Caco-2 (cell line): ENCODE measurements at regions not wholly inside any gene's neighbourhood (a gene's known extent, or its start where the extent isn't known, plus 50 kb on each side); places are given as distances from the start of the nearest gene placed in this dataset.

Experiments used
- BruUV-seq: library from RNA; stranded (reverse); fragments of 400-500 nt; replicated peaks from 2 replicates; lab custom pipeline; 2021; lab: Mats Ljungman, UMichigan
- CTCF ChIA-PET: fragments of 300-600 bp; sonication (Branson Sonifier 250); formaldehyde crosslinking; loops from one replicate; lab custom pipeline; 2022; ENCODE audit warnings: antibody characterized with exemption; lab: Charles Lee
- POLR2A ChIA-PET: fragments of 300-600 bp; sonication (Branson Sonifier 250); formaldehyde crosslinking; loops from one replicate; lab custom pipeline; 2022; ENCODE audit warnings: antibody characterized with exemption; lab: Charles Lee
- DNase-seq, 2 experiments: peaks; one replicate each; pipeline versions ENCODE4 v3.0.0 to v3.0.0-alpha.2; 2020 to 2022
- H3K27me3 ChIP-seq: replicated peaks from 2 replicates; pipeline ENCODE4 v1.6.0; 2011; ENCODE audit warnings: low read length; ENCODE audit not compliant: control insufficient read depth, insufficient read depth
- H3K36me3 ChIP-seq: 2 replicates; pipeline ENCODE4 v1.5.1; 2011; ENCODE audit warnings: low read length; ENCODE audit not compliant: control insufficient read depth, insufficient read depth
- H3K4me1 ChIP-seq: fragments of 250-450 bp; sonication (Bioruptor Pico); 2 replicates; pipeline ENCODE4 v1.5.1; 2020; ENCODE audit warnings: mild to moderate bottlenecking
- H3K4me3 ChIP-seq: 2 replicates; pipeline ENCODE4 v1.5.1; 2011; ENCODE audit warnings: low read depth, mild to moderate bottlenecking, control low read depth, low read length
- H3K9me3 ChIP-seq: fragments of 250-450 bp; sonication (Bioruptor Pico); 2 replicates; pipeline ENCODE4 v1.5.1; 2020; ENCODE audit warnings: mild to moderate bottlenecking, moderate library complexity
- H3K27ac Mint-ChIP-seq: one replicate; pipeline ENCODE4 v1.8.0; 2022; ENCODE audit warnings: mixed read lengths; ENCODE audit not compliant: unreplicated experiment
- H3K27me3 Mint-ChIP-seq: one replicate; pipeline ENCODE4 v1.8.0; 2022; ENCODE audit warnings: mixed read lengths; ENCODE audit not compliant: insufficient read depth, unreplicated experiment
- H3K36me3 Mint-ChIP-seq: one replicate; pipeline ENCODE4 v1.8.0; 2022; ENCODE audit warnings: mild to moderate bottlenecking, mixed read lengths; ENCODE audit not compliant: insufficient read depth, unreplicated experiment
- H3K4me1 Mint-ChIP-seq: one replicate; pipeline ENCODE4 v1.8.0; 2022; ENCODE audit warnings: low read depth, mixed read lengths; ENCODE audit not compliant: unreplicated experiment
- H3K4me3 Mint-ChIP-seq: one replicate; pipeline ENCODE4 v1.8.0; 2022; ENCODE audit warnings: mild to moderate bottlenecking, moderate library complexity, mixed read lengths; ENCODE audit not compliant: unreplicated experiment
- H3K9me3 Mint-ChIP-seq: one replicate; pipeline ENCODE4 v1.8.0; 2022; ENCODE audit warnings: mixed read lengths; ENCODE audit not compliant: unreplicated experiment
- intact Hi-C: fragments of 100-400 bp; cut with micrococcal nuclease; formaldehyde crosslinking; loops from one replicate; pipeline ENCODE4 v1.10.0; 2022; ENCODE audit not compliant: unreplicated experiment
- TF ChIP-seq, protein P1 (sequence below), 2 experiments: fragments of 200-600 bp in 1 of 2; IDR thresholded peaks; 1 replicate in 1 of 2; 2 replicates in 1 of 2; pipeline versions ENCODE4 v1.5.1 to v1.8.0; 2011 to 2022; ENCODE audit warnings: antibody characterized with exemption in 1 of 2, control low read depth in 1 of 2, inconsistent platforms in 1 of 2, low read depth in 1 of 2, low read length in 1 of 2, mild to moderate bottlenecking in 1 of 2, moderate library complexity in 1 of 2; ENCODE audit not compliant: insufficient read depth in 1 of 2, severe bottlenecking in 1 of 2, unreplicated experiment in 1 of 2

- no peak overlapping the region for H3K4me3 Mint-ChIP-seq
- peaks cover 6% of the 10 kb centered on the region for H3K4me1 Mint-ChIP-seq
- intact Hi-C loops, result no loop called here
- Histone ChIP-seq H3K4me1 (no peaks in the 10 kb centered on the region), H3K36me3 (no peaks in the 10 kb centered on the region), H3K27me3 (no peaks in the 10 kb centered on the region), H3K4me3 (no peak overlapping the region), H3K9me3 (no peaks in the 10 kb centered on the region)
- TF ChIP-seq, protein P1, sequence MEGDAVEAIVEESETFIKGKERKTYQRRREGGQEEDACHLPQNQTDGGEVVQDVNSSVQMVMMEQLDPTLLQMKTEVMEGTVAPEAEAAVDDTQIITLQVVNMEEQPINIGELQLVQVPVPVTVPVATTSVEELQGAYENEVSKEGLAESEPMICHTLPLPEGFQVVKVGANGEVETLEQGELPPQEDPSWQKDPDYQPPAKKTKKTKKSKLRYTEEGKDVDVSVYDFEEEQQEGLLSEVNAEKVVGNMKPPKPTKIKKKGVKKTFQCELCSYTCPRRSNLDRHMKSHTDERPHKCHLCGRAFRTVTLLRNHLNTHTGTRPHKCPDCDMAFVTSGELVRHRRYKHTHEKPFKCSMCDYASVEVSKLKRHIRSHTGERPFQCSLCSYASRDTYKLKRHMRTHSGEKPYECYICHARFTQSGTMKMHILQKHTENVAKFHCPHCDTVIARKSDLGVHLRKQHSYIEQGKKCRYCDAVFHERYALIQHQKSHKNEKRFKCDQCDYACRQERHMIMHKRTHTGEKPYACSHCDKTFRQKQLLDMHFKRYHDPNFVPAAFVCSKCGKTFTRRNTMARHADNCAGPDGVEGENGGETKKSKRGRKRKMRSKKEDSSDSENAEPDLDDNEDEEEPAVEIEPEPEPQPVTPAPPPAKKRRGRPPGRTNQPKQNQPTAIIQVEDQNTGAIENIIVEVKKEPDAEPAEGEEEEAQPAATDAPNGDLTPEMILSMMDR (IDR thresholded peaks at IDR 0.05; ENCODE audit: insufficient read depth in 1 of 2, low read depth in 1 of 2, low read length in 1 of 2, severe bottlenecking in 1 of 2, unreplicated experiment in 1 of 2), result no peak
- CTCF ChIA-PET, result no interaction called here
- DNase-seq, result no peak
- POLR2A ChIA-PET, result no interaction called here
- no peak overlapping the region for H3K27ac Mint-ChIP-seq
- H3K36me3 Mint-ChIP-seq, result no peaks in the 10 kb centered on the region
- no TSS peak for BruUV-seq
- no peaks in the 10 kb centered on the region for H3K9me3 Mint-ChIP-seq
- H3K27me3 Mint-ChIP-seq, result no peaks in the 10 kb centered on the region
These were observed 548.6 kb downstream of the ARL4A start for GRCh38 chr7:13236026-13236425.

- peaks cover 6% of the 10 kb centered on the region for H3K4me1 Mint-ChIP-seq
- TF ChIP-seq, protein P1 (IDR thresholded peaks at IDR 0.05; ENCODE audit: insufficient read depth in 1 of 2, low read depth in 1 of 2, low read length in 1 of 2, severe bottlenecking in 1 of 2, unreplicated experiment in 1 of 2), result no peak
- H3K27me3 ChIP-seq, result no peaks in the 10 kb centered on the region
- no peak overlapping the region for H3K27ac Mint-ChIP-seq
- DNase-seq, result no peak
- H3K9me3 Mint-ChIP-seq, result no peaks in the 10 kb centered on the region
- H3K27me3 Mint-ChIP-seq, result no peaks in the 10 kb centered on the region
- intact Hi-C loops, result no loop called here
- H3K9me3 ChIP-seq, result no peaks in the 10 kb centered on the region
- H3K4me1 ChIP-seq, result no peaks in the 10 kb centered on the region
- H3K36me3 ChIP-seq, result no peaks in the 10 kb centered on the region
- no peak overlapping the region for H3K4me3 Mint-ChIP-seq
- ChIA-PET POLR2A (no interaction called here), CTCF (no interaction called here)
- no TSS peak for BruUV-seq
- no peaks in the 10 kb centered on the region for H3K36me3 Mint-ChIP-seq
- no peak overlapping the region for H3K4me3 ChIP-seq
These were observed 552.9 kb downstream of the ARL4A start for GRCh38 chr7:13240349-13240748.

GRCh38 chr7:13241416-13241815, 554.0 kb downstream of the ARL4A start:
- Histone ChIP-seq H3K9me3 (no peaks in the 10 kb centered on the region), H3K36me3 (no peaks in the 10 kb centered on the region), H3K4me1 (no peaks in the 10 kb centered on the region), H3K27me3 (no peaks in the 10 kb centered on the region), H3K4me3 (no peak overlapping the region)
- no peak overlapping the region for H3K4me3 Mint-ChIP-seq
- BruUV-seq, result no TSS peak
- intact Hi-C loops, result no loop called here
- H3K4me1 Mint-ChIP-seq, result peaks cover 6% of the 10 kb centered on the region
- H3K9me3 Mint-ChIP-seq, result no peaks in the 10 kb centered on the region
- H3K36me3 Mint-ChIP-seq, result no peaks in the 10 kb centered on the region
- no peak overlapping the region for H3K27ac Mint-ChIP-seq
- ChIA-PET POLR2A (no interaction called here), CTCF (no interaction called here)
- TF ChIP-seq, protein P1 (IDR thresholded peaks at IDR 0.05; ENCODE audit: insufficient read depth in 1 of 2, low read depth in 1 of 2, low read length in 1 of 2, severe bottlenecking in 1 of 2, unreplicated experiment in 1 of 2), result no peak
- no peaks in the 10 kb centered on the region for H3K27me3 Mint-ChIP-seq
- DNase-seq, result no peak
